Esophagus (tissue), 2 donors: ENCODE measurements at regions not wholly inside any gene's neighbourhood (a gene's known extent, or its start where the extent isn't known, plus 50 kb on each side); places are given as distances from the start of the nearest gene placed in this dataset.

Experiments used
- H3K27ac ChIP-seq, 2 donors: one replicate each; pipeline ENCODE4 v1.5.1; 2013; ENCODE audit warnings: low read depth in 2 of 2, mild to moderate bottlenecking in 2 of 2, inconsistent platforms in 1 of 2, low read length in 1 of 2, moderate library complexity in 1 of 2
- H3K27me3 ChIP-seq, 2 donors: one replicate each; pipeline ENCODE4 v1.6.1; 2013; ENCODE audit warnings: low read length in 2 of 2, control low read depth in 1 of 2, mild to moderate bottlenecking in 1 of 2; ENCODE audit not compliant: insufficient read depth in 2 of 2, control insufficient read depth in 1 of 2
- H3K36me3 ChIP-seq, 2 donors: one replicate each; pipeline ENCODE4 v1.6.1; 2013; ENCODE audit warnings: low read length in 1 of 2; ENCODE audit not compliant: control insufficient read depth in 2 of 2, insufficient read depth in 2 of 2
- H3K4me1 ChIP-seq, 2 donors: one replicate each; pipeline ENCODE4 v1.6.1; 2013; ENCODE audit warnings: low read length in 1 of 2; ENCODE audit not compliant: control insufficient read depth in 2 of 2, insufficient read depth in 2 of 2
- H3K4me3 ChIP-seq, 2 donors: one replicate each; pipeline ENCODE4 v1.5.1; 2013; ENCODE audit warnings: low read length in 2 of 2, mild to moderate bottlenecking in 2 of 2, low read depth in 1 of 2, moderate library complexity in 1 of 2
- H3K9me3 ChIP-seq, 2 donors: one replicate each; pipeline ENCODE4 v1.6.1; 2013; ENCODE audit warnings: mild to moderate bottlenecking in 2 of 2, low read depth in 1 of 2, low read length in 1 of 2, moderate library complexity in 1 of 2; ENCODE audit not compliant: control insufficient read depth in 2 of 2, insufficient read depth in 1 of 2
- WGBS, 2 donors: extraction: QIAGEN DNeasy Blood & Tissue Kit; methylation state at CpG; one replicate each; pipeline ENCODE4 v1.1.7; 2013; 5-methylcytosine and 5-hydroxymethylcytosine counted together
- donor health status: healthy with polysubstance abuse.
- donor health status: Bipolar disorder and iron deficiency.

GRCh38 chr14:71593966-71594365 is 338.3 kb upstream of the RGS6 start:
- no peak overlapping the region for H3K4me3 ChIP-seq
- no peak overlapping the region for H3K27ac ChIP-seq
- WGBS, 2 donors = 79 to 96% methylated on average over 1 of the region's 1 CpG
- H3K9me3 ChIP-seq = no peaks in the 10 kb centered on the region
- peaks cover 0 to 4% of the 10 kb centered on the region in 2 donors for H3K4me1 ChIP-seq
- H3K27me3 ChIP-seq = no peaks in the 10 kb centered on the region
- no peaks in the 10 kb centered on the region for H3K36me3 ChIP-seq

DNA sequence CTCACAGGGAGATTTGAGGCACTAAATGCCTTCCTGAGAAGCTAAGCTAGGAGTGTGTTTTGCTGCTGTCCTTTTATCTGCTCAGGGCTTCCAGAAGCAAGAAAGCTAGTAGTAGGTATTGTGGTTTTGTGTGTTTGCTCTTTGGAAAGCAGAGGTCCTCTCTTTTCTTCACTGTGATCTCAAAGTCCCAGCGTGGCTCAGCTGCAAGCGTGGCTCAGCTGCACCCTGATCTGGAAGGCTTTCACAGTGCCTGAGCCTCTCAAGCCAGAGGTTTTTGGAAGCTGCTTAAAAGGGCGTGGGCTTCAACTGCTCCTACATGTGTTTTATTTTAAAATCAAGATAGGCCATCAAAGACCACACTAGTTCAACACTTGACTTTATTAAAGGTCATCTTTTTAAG is 337.4 kb upstream of the RGS6 start:
- Histone ChIP-seq H3K36me3 (no peaks in the 10 kb centered on the region), H3K4me1 (peaks cover 0 to 4% of the 10 kb centered on the region in 2 donors)
- 39 to 43% methylated on average over 3 of the region's 3 CpGs for WGBS, 2 donors

DNA sequence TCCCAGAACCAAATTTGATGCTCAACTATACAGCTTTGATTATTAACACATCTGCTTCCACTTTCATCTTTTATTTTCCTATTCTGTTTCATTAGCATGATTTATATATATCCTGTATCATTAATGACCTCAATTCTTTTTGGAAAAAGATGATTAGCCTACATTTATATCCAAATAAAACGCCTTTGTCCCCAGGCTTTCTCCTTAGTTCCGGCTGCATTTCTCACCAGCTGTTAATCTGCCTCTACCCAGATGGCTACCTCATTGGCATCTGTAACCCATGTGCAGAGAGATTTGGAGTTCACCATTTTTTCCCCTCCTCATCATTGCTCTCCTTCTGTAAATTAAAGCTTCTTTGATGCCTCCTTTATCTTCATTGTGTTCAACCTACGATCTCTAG is 336.8 kb upstream of the RGS6 start:
- H3K4me3 ChIP-seq = no peak overlapping the region
- H3K36me3 ChIP-seq = no peaks in the 10 kb centered on the region
- H3K4me1 ChIP-seq = peaks cover 0 to 4% of the 10 kb centered on the region in 2 donors
- no peaks in the 10 kb centered on the region for H3K9me3 ChIP-seq
- WGBS, 2 donors = 90 to 91% methylated on average over 3 of the region's 3 CpGs
- no peaks in the 10 kb centered on the region for H3K27me3 ChIP-seq
- no peak overlapping the region for H3K27ac ChIP-seq

More for the DNA sequence above, 337.4 kb upstream of the RGS6 start:
- no peak overlapping the region for H3K27ac ChIP-seq
- no peaks in the 10 kb centered on the region for H3K27me3 ChIP-seq
- H3K4me3 ChIP-seq = no peak overlapping the region
- H3K9me3 ChIP-seq = no peaks in the 10 kb centered on the region

DNA sequence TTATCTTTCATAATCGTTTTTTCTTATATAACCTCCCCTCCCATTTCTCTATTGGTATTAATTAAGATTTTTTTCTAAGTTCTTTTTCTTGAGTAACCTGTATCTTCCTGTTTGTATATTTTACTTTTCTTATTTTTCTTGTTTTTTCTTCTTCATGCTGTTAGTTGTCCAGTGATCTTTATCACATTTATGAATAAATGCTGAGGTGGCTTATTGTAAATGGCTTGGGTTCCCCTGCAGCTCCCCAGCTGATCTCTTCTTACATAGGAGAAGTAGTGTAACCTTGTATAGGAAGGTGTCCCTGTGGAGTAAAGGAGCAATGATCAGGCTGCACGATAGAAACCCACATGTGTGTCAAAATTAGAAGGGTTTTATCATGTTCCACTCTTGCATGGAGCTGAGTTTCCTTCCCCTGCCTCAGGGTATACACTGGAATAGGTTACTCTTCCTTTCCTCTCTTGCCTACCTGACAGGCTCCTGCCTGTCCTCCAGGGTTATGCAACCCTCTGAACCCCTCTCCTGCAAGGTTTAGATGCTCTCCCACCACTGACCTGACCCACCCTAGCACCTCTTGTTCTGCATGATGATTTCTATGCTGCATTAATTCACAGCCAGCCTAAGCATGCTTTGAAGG is 334.8 kb upstream of the RGS6 start:
- no peaks in the 10 kb centered on the region for H3K27me3 ChIP-seq
- peaks cover 0 to 4% of the 10 kb centered on the region in 2 donors for H3K4me1 ChIP-seq
- H3K9me3 ChIP-seq = no peaks in the 10 kb centered on the region
- WGBS, 2 donors = 58 to 64% methylated on average over 2 of the region's 2 CpGs
- H3K36me3 ChIP-seq = no peaks in the 10 kb centered on the region
- no peak overlapping the region for H3K27ac ChIP-seq
- H3K4me3 ChIP-seq = no peak overlapping the region

DNA sequence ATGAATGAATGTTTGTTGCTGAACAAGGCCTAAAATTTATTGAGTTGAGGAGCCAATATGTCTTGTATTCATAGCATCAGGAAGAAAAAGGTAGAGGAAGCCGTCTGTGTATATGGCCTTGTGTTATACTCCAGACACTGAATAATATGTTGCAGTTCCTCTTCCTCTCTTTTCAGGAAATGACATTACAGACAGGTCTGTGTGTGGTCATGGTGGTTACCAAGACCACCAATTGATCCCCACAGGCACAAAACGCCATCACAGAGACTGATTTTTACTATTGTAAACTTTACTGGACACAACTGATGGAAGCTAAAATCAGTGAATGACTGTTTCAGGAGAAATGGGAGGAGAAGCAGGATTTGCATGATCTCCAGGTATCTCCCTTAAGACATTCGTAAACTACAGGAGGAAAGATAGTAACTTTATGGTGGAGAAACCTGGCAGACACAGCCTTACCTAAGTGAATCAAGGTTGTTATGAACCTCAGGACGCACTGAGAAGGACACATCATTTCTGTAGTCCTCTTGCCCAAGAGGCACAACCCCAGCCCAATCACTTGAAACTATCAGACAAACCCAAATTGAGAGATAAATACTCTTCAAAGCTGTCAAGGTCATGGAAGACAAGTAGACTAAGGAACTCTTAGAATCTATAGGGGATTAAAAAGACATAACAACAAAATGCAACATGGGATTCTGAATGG is 334.1 kb upstream of the RGS6 start:
- Histone ChIP-seq H3K36me3 (no peaks in the 10 kb centered on the region), H3K27ac (no peak overlapping the region), H3K4me3 (no peak overlapping the region), H3K9me3 (no peaks in the 10 kb centered on the region), H3K27me3 (no peaks in the 10 kb centered on the region), H3K4me1 (peaks cover 0 to 4% of the 10 kb centered on the region in 2 donors)
- 72 to 83% methylated on average over 4 of the region's 4 CpGs for WGBS, 2 donors

DNA sequence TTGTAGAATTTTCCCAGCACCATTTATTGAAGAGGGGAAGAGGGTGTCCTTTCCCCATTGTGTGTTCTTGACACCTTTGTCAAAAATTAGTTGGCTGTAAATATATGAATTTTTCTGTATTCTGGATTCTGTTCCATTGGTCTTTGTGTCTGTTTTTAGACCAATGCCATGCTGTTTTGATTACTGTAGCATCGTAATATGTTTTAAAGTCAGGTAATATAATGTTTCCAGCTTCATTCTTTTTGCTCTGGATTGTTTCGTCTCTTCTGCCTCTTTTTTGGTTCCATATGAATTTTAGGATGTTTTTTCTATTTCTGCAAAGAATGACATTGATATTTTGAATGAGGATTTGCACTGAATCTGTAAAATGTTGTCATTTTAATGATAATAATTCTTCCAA is 331.9 kb upstream of the RGS6 start:
- no peaks in the 10 kb centered on the region for H3K9me3 ChIP-seq

GRCh38 chr14:71602524-71602923 is 329.7 kb upstream of the RGS6 start:
- Histone ChIP-seq H3K27me3 (no peaks in the 10 kb centered on the region), H3K36me3 (no peaks in the 10 kb centered on the region), H3K4me3 (no peak overlapping the region), H3K4me1 (peaks cover 2 to 8% of the 10 kb centered on the region in 2 donors), H3K27ac (no peak overlapping the region), H3K9me3 (no peaks in the 10 kb centered on the region)
- WGBS, 2 donors = 96% methylated on average over 5 of the region's 5 CpGs

More for the DNA sequence above, 331.9 kb upstream of the RGS6 start:
- no peak overlapping the region for H3K27ac ChIP-seq
- no peaks in the 10 kb centered on the region for H3K27me3 ChIP-seq
- 97 to 99% methylated on average over 2 of the region's 2 CpGs for WGBS, 2 donors
- H3K36me3 ChIP-seq = no peaks in the 10 kb centered on the region
- no peak overlapping the region for H3K4me3 ChIP-seq
- H3K4me1 ChIP-seq = peaks cover 0 to 4% of the 10 kb centered on the region in 2 donors

- H3K4me1 ChIP-seq = peaks cover 0 to 8% of the 10 kb centered on the region in 2 donors
- no peaks in the 10 kb centered on the region for H3K27me3 ChIP-seq
- H3K36me3 ChIP-seq = no peaks in the 10 kb centered on the region
- no peak overlapping the region for H3K27ac ChIP-seq
- no peaks in the 10 kb centered on the region for H3K9me3 ChIP-seq
- H3K4me3 ChIP-seq = no peak overlapping the region
Observed at GRCh38 chr14:71604231-71604630, 328.0 kb upstream of the RGS6 start.

DNA sequence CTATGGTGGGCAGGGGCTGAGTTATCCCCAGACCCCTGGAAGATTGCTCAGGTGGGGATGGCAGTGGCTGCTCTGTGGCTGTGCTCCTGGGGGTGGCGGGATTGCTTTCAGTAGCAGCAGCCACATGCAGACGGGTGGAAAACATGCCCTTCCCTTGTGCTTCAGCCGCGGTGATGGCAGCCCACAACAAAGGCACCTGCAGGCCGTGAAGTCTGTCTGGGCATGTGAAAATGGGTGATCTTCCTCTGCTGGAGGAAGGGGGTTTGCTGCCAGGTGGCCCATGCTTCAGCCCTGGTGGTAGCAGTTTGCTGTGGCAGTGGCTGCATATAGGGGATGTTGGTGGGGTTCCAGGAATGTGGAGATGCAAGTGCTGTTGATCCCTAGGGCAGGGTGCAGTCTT is 326.2 kb upstream of the RGS6 start:
- no peak overlapping the region for H3K27ac ChIP-seq
- H3K9me3 ChIP-seq = no peaks in the 10 kb centered on the region
- no peak overlapping the region for H3K4me3 ChIP-seq
- no peaks in the 10 kb centered on the region for H3K36me3 ChIP-seq
- H3K4me1 ChIP-seq = peaks cover 0 to 8% of the 10 kb centered on the region in 2 donors
- 87 to 96% methylated on average over 5 of the region's 5 CpGs for WGBS, 2 donors
- H3K27me3 ChIP-seq = no peaks in the 10 kb centered on the region

GRCh38 chr14:71606575-71606974 is 325.7 kb upstream of the RGS6 start:
- Histone ChIP-seq H3K4me1 (peaks cover 0 to 8% of the 10 kb centered on the region in 2 donors), H3K36me3 (no peaks in the 10 kb centered on the region), H3K9me3 (no peaks in the 10 kb centered on the region), H3K27me3 (no peaks in the 10 kb centered on the region), H3K4me3 (no peak overlapping the region), H3K27ac (no peak overlapping the region)
- WGBS, 2 donors = 75 to 88% methylated on average over 5 of the region's 5 CpGs
